ENCODE measurements at regions not wholly inside any gene's neighbourhood (a gene's known extent, or its start where the extent isn't known, plus 50 kb on each side); places are given as distances from the start of the nearest gene placed in this dataset.

DNA sequence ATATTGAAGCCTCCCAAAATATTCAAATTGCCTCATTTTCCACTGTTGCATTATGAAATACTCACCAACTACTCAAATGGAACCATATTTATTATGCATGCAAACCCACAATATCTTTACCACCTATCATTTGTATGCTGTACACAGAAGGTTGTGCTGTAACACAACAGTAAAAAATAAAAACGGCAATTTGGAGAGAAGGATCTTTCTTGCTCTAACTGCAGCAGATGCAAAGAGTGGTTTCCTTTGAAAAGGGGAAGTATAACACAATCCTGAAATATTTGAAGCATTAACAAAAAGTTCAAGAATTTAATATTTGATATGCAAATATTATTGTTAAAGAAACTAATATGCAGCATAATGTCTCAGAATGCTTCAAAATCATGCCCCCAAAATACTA lies 244.5 kb upstream of the SUCLG2 start:
- Histone ChIP-seq H3K4me3 (ENCODE audit: low read depth in 1 of 2, low read length in 2 of 2) (no peak overlapping the region), H3K36me3 (ENCODE audit: insufficient read depth, low read length) (no peaks in the 10 kb centered on the region), H3K27ac (ENCODE audit: low read depth, low read length) (no peak overlapping the region), H3K27me3 (ENCODE audit: control insufficient read depth in 1 of 2, insufficient read depth in 2 of 2, low read length in 2 of 2) (no peaks in the 10 kb centered on the region), H3K9me3 (ENCODE audit: low read length) (no peaks in the 10 kb centered on the region), H3K4me1 (ENCODE audit: insufficient read depth, low read length) (no peaks in the 10 kb centered on the region), H3K9ac (ENCODE audit: low read length) (no peak overlapping the region)

DNA sequence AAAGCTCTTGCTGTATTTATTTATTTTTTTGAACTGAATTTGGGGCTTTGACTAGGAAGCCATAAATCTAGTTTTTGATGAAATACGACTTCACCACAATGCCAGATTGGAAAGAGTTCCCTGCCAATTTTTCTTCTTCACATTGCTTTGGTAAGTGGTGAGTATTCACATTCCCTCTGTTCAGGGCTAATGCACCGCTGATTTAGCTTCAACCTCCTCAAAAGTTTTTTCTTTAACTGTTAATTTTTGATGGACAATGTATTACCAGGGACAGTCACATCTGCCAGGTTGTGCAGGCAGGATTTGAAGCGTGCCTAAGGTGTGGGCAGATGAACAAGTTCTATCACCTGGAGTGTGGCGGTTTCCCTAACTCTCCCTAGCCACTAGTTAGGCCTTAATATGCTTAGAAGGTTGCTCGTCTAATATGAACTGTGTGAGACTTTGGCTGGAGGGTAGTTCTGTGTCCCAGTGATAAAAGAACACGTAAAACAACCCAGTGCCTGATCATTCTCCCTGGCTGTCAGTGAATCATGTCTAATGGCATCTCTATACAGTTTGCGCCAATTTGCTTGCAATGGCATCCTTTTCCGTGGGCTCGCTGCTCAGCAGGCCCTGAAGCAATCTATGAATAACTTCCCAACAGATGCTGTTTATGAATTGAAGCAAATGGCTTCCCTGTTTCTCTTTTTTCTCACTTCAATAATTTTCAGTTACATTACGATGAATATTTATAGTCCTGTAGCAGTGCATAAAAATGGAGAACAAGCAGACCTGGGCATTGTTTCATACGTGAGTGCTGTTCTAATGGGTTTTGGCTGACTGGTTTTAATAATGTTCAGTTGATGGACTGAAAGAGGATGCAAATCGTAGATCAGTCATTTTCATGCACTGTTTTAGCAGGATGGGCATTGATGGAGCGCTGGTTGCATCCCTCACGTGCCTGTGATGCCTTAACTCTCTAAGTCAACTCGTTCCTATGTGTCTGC lies 243.2 kb upstream of the SUCLG2 start:
- Histone ChIP-seq H3K27me3 (ENCODE audit: control insufficient read depth in 1 of 2, insufficient read depth in 2 of 2, low read length in 2 of 2) (no peaks in the 10 kb centered on the region), H3K27ac (ENCODE audit: low read depth, low read length) (no peak overlapping the region), H3K4me1 (ENCODE audit: insufficient read depth, low read length) (no peaks in the 10 kb centered on the region), H3K4me3 (ENCODE audit: low read depth in 1 of 2, low read length in 2 of 2) (no peak overlapping the region), H3K9me3 (ENCODE audit: low read length) (no peaks in the 10 kb centered on the region), H3K36me3 (ENCODE audit: insufficient read depth, low read length) (no peaks in the 10 kb centered on the region), H3K9ac (ENCODE audit: low read length) (no peak overlapping the region)

DNA sequence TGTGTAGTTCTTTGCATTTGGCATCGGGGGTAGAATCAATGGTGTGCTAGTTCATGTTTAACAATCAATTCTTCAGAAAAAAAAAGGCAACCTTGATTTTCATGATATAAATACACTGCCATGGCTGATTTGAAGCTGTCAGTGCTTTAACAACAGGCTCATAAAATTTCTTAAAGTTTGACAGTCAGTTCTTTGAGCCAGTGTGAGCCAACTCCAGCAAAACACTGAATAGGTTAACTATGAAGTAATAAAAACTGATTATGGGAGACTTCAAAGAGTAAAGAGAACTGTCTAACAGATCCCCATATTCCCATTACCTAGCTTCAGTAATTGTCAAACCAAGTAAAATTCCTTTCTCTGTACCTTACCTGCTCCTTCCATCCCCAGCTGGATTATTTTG lies 241.7 kb upstream of the SUCLG2 start:
- no peak overlapping the region for H3K27ac ChIP-seq (ENCODE audit: low read depth, low read length)
- H3K4me3 ChIP-seq (ENCODE audit: low read depth in 1 of 2, low read length in 2 of 2) = no peak overlapping the region
- H3K27me3 ChIP-seq (ENCODE audit: control insufficient read depth in 1 of 2, insufficient read depth in 2 of 2, low read length in 2 of 2) = no peaks in the 10 kb centered on the region
- H3K36me3 ChIP-seq (ENCODE audit: insufficient read depth, low read length) = no peaks in the 10 kb centered on the region
- no peaks in the 10 kb centered on the region for H3K9me3 ChIP-seq (ENCODE audit: low read length)
- no peak overlapping the region for H3K9ac ChIP-seq (ENCODE audit: low read length)
- H3K4me1 ChIP-seq (ENCODE audit: insufficient read depth, low read length) = no peaks in the 10 kb centered on the region

DNA sequence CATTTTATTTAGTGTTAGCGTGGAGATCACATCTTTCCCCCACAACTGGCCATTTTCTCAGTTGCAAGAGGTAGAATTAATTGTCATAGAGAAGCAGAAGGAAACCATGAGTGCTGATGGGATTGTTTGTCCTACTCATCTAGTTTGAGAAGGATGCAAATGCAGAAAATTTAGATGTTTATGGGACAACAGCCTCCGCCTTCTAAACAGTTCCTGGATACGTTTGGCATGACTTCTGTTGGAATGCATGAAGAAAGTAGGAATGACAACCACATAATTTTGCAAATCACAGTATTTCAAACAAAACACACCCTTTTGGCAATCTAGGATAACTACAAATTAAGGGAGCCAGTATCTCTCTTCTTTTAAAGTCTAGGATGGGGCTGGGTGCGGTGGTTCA lies 240.1 kb upstream of the SUCLG2 start:
- Histone ChIP-seq H3K27ac (ENCODE audit: low read depth, low read length) (no peak overlapping the region), H3K9me3 (ENCODE audit: low read length) (no peaks in the 10 kb centered on the region), H3K36me3 (ENCODE audit: insufficient read depth, low read length) (no peaks in the 10 kb centered on the region), H3K4me1 (ENCODE audit: insufficient read depth, low read length) (no peaks in the 10 kb centered on the region), H3K27me3 (ENCODE audit: control insufficient read depth in 1 of 2, insufficient read depth in 2 of 2, low read length in 2 of 2) (no peaks in the 10 kb centered on the region), H3K4me3 (ENCODE audit: low read depth in 1 of 2, low read length in 2 of 2) (no peak overlapping the region), H3K9ac (ENCODE audit: low read length) (no peak overlapping the region)

DNA sequence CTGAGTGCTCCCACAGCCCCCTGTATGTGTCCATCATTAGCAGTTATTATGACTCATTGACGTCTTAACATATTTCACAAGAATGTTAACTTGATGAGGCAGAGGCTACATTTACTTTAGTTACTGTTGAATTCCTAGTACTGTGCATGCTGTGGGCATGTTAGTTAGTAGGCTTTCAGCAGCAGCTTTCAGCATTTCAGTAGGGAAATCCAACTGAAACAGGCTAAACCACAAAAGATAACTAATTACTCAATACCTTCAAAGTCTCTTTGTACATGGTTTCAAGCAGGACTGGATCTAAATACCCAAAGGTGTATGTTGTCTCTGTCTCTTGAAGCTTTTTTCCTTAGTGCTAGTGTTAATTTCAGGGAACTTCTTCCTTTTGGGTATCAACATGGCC lies 229.9 kb upstream of the SUCLG2 start:
- H3K9ac ChIP-seq (ENCODE audit: low read length) = no peak overlapping the region
- no peak overlapping the region for H3K27ac ChIP-seq (ENCODE audit: low read depth, low read length)
- H3K4me1 ChIP-seq (ENCODE audit: insufficient read depth, low read length) = no peaks in the 10 kb centered on the region
- no peaks in the 10 kb centered on the region for H3K27me3 ChIP-seq (ENCODE audit: control insufficient read depth in 1 of 2, insufficient read depth in 2 of 2, low read length in 2 of 2)
- H3K36me3 ChIP-seq (ENCODE audit: insufficient read depth, low read length) = no peaks in the 10 kb centered on the region
- no peak overlapping the region for H3K4me3 ChIP-seq (ENCODE audit: low read depth in 1 of 2, low read length in 2 of 2)
- H3K9me3 ChIP-seq (ENCODE audit: low read length) = no peaks in the 10 kb centered on the region

DNA sequence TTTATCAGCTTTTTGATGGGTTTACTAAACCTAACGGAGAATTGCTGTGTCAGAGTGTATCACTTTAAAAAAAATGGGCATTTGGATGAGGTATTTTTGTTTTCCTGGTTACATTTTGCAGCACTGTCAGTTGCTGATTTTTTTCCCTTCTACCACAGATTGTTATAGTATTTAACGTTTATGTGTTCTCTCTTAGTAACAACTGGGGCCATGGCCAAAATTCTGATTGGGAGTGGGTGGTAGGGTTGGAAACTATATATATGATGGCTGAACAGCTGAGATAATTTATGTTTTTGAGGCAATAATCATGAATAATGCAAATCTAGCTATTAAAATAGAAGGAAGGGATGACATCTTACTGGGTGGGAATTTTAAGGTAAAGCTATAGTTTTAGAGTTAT lies 229.4 kb upstream of the SUCLG2 start:
- no peak overlapping the region for H3K27ac ChIP-seq (ENCODE audit: low read depth, low read length)
- H3K36me3 ChIP-seq (ENCODE audit: insufficient read depth, low read length) = no peaks in the 10 kb centered on the region
- H3K4me1 ChIP-seq (ENCODE audit: insufficient read depth, low read length) = no peaks in the 10 kb centered on the region
- H3K4me3 ChIP-seq (ENCODE audit: low read depth in 1 of 2, low read length in 2 of 2) = no peak overlapping the region
- H3K27me3 ChIP-seq (ENCODE audit: control insufficient read depth in 1 of 2, insufficient read depth in 2 of 2, low read length in 2 of 2) = no peaks in the 10 kb centered on the region
- no peak overlapping the region for H3K9ac ChIP-seq (ENCODE audit: low read length)
- H3K9me3 ChIP-seq (ENCODE audit: low read length) = no peaks in the 10 kb centered on the region

DNA sequence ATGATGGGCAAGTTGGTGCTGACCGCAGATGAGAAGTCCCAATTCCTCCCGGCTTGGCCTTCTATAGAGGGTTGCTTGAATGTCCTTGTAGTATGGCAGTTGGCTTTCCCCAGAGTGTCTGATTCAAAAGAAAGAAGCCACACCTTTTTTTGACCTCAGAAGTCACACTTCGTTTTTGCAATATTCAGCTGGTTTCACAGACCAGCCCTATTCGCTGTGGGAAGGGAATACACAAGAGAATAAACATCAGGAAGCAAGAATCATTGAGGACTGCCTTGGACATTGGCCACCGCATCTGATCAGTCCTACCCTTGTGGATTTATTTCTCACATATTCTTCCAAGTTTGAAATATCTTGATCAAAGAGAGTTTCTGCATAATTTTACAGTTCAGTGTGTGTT lies 228.6 kb upstream of the SUCLG2 start:
- Histone ChIP-seq H3K36me3 (ENCODE audit: insufficient read depth, low read length) (no peaks in the 10 kb centered on the region), H3K9ac (ENCODE audit: low read length) (no peak overlapping the region), H3K4me1 (ENCODE audit: insufficient read depth, low read length) (no peaks in the 10 kb centered on the region), H3K4me3 (ENCODE audit: low read depth in 1 of 2, low read length in 2 of 2) (no peak overlapping the region), H3K9me3 (ENCODE audit: low read length) (no peaks in the 10 kb centered on the region), H3K27me3 (ENCODE audit: control insufficient read depth in 1 of 2, insufficient read depth in 2 of 2, low read length in 2 of 2) (no peaks in the 10 kb centered on the region), H3K27ac (ENCODE audit: low read depth, low read length) (no peak overlapping the region)

DNA sequence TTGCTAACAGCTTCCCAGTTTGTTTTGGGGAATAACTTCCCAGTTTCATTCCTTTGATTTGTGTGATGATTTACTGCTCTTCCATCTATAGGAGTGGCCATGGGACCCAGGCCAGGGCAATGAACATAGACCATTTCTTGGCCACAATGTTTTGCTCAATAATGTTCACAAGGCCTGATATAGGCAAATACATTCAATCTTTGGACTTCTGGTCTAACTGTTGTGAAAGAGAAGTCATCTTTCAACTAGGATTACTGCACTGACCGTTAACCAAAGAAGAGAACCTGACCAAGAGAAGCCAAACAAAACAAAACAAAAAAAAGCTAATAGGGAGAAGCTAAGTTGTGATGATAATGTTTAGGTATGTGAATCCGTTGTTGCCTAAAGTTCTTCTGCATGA lies 221.8 kb upstream of the SUCLG2 start:
- Histone ChIP-seq H3K4me1 (ENCODE audit: insufficient read depth, low read length) (no peaks in the 10 kb centered on the region), H3K9me3 (ENCODE audit: low read length) (no peaks in the 10 kb centered on the region), H3K27me3 (ENCODE audit: control insufficient read depth in 1 of 2, insufficient read depth in 2 of 2, low read length in 2 of 2) (no peaks in the 10 kb centered on the region), H3K4me3 (ENCODE audit: low read depth in 1 of 2, low read length in 2 of 2) (no peak overlapping the region), H3K36me3 (ENCODE audit: insufficient read depth, low read length) (no peaks in the 10 kb centered on the region), H3K9ac (ENCODE audit: low read length) (no peak overlapping the region), H3K27ac (ENCODE audit: low read depth, low read length) (no peak overlapping the region)

DNA sequence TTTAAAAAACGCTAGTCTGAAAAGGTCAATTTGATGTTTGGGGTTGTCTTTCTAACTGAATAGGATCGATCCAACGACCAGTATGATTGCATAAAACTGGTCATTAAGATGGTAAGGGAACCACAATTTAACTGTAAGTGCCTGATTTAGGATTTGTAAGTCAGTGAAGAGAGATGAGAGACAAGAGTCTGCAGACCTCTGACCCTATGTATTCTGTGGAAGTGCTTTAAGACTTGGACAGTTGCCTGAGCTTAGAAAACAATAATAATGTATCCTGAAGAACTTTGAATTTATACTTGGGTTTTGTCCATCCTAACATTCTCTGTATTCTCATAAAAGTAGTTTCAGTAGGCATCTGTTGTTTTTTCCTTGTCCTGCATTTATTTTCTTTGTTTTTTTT lies 221.4 kb upstream of the SUCLG2 start:
- no peak overlapping the region for H3K9ac ChIP-seq (ENCODE audit: low read length)
- H3K4me3 ChIP-seq (ENCODE audit: low read depth in 1 of 2, low read length in 2 of 2) = no peak overlapping the region
- H3K9me3 ChIP-seq (ENCODE audit: low read length) = no peaks in the 10 kb centered on the region
- H3K27me3 ChIP-seq (ENCODE audit: control insufficient read depth in 1 of 2, insufficient read depth in 2 of 2, low read length in 2 of 2) = no peaks in the 10 kb centered on the region
- H3K27ac ChIP-seq (ENCODE audit: low read depth, low read length) = no peak overlapping the region
- H3K4me1 ChIP-seq (ENCODE audit: insufficient read depth, low read length) = no peaks in the 10 kb centered on the region
- no peaks in the 10 kb centered on the region for H3K36me3 ChIP-seq (ENCODE audit: insufficient read depth, low read length)

DNA sequence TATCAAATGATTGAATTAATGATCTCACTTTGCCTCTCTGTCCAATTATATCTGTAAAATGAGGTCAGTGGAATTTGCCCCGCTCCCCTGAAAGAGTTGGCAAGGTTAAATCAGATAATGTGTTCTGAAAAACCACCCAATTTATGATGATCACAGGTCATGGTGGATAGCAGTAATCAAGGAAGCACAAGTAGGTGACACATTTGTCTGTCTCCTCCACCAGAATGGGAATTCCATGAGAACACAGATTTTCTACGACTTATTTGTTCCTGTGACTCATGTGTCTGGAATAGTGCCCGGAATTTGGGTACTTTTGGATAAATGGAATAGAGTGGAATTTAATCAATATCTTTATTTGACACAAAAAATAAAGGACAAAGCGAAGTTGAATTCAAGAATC lies 220.9 kb upstream of the SUCLG2 start:
- Histone ChIP-seq H3K4me1 (ENCODE audit: insufficient read depth, low read length) (no peaks in the 10 kb centered on the region), H3K27ac (ENCODE audit: low read depth, low read length) (no peak overlapping the region), H3K9ac (ENCODE audit: low read length) (no peak overlapping the region), H3K27me3 (ENCODE audit: control insufficient read depth in 1 of 2, insufficient read depth in 2 of 2, low read length in 2 of 2) (no peaks in the 10 kb centered on the region), H3K4me3 (ENCODE audit: low read depth in 1 of 2, low read length in 2 of 2) (no peak overlapping the region), H3K9me3 (ENCODE audit: low read length) (no peaks in the 10 kb centered on the region), H3K36me3 (ENCODE audit: insufficient read depth, low read length) (no peaks in the 10 kb centered on the region)

DNA sequence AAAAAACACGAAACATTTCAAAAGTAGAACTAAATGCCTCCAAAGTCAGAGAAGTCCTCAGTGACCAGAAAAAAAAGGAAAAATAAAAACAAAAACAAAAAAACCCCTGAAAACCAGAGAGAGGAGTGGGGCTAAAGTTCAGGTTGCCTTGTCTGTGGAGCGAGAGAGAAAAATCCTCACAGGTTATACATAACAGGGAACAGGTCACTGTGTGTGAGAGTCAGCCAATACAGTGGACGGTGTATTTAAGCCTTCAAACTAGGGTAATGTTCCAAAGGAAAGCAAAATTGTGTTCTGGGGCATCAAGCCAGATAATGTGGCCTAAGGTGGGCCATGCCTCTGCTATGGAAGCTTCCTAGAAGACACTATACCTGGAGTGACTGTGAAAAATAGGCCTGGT lies 216.1 kb upstream of the SUCLG2 start:
- Histone ChIP-seq H3K27me3 (ENCODE audit: control insufficient read depth in 1 of 2, insufficient read depth in 2 of 2, low read length in 2 of 2) (no peaks in the 10 kb centered on the region), H3K27ac (ENCODE audit: low read depth, low read length) (no peak overlapping the region), H3K36me3 (ENCODE audit: insufficient read depth, low read length) (no peaks in the 10 kb centered on the region), H3K4me3 (ENCODE audit: low read depth in 1 of 2, low read length in 2 of 2) (no peak overlapping the region), H3K9ac (ENCODE audit: low read length) (no peak overlapping the region), H3K4me1 (ENCODE audit: insufficient read depth, low read length) (no peaks in the 10 kb centered on the region), H3K9me3 (ENCODE audit: low read length) (no peaks in the 10 kb centered on the region)

DNA sequence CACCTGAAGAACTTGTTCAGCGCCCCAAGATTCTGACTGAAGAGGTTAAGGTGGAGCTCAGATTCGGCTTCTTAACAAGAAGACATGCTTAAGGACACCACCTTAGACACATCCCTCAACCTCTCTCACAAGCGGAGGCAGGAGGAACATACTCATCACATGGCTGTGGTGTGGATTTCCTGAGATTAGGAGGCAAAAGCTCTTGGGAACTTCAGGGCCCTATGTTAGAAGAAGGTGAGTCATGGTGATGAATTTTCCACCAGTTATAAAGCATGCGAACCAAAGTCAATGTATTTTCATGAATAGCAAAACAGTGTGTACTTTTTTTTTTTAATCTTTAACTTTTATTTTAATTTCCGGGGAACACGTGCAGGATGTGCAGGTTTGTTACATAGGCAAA lies 212.2 kb upstream of the SUCLG2 start:
- Histone ChIP-seq H3K4me1 (ENCODE audit: insufficient read depth, low read length) (no peaks in the 10 kb centered on the region), H3K27me3 (ENCODE audit: control insufficient read depth in 1 of 2, insufficient read depth in 2 of 2, low read length in 2 of 2) (no peaks in the 10 kb centered on the region), H3K9me3 (ENCODE audit: low read length) (no peaks in the 10 kb centered on the region), H3K9ac (ENCODE audit: low read length) (no peak overlapping the region), H3K36me3 (ENCODE audit: insufficient read depth, low read length) (no peaks in the 10 kb centered on the region), H3K27ac (ENCODE audit: low read depth, low read length) (no peak overlapping the region), H3K4me3 (ENCODE audit: low read depth in 1 of 2, low read length in 2 of 2) (no peak overlapping the region)
